ENCODE measurements at regions not wholly inside any gene's neighbourhood (a gene's known extent, or its start where the extent isn't known, plus 50 kb on each side); places are given as distances from the start of the nearest gene placed in this dataset.

DNA sequence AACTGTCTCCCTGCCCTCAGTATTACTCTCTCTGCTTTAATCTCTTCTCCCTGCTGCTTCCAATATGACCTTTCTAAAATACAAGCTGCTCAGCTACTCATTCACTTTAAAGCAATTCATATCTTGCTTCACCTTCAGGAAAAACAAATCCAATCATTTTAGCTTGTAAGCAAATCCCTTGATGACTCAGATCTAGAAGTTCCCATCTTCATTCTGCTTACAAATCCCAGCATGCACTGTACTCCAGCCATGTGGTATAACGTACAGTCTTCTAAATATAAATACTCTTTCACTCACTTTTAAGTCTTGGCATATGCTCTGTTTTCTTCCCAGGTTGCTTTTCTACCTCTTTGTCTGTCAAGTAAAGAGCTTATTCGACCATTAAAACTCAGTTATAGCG, 1009.1 kb upstream of the SEMA6D start:
- no peak for ATAC-seq
- no peak overlapping the region for H3K4me3 Mint-ChIP-seq
- H3K9me3 Mint-ChIP-seq, result peaks cover 19 to 26% of the 10 kb centered on the region in 2 donors
- no peak for DNase-seq
- H3K27me3 Mint-ChIP-seq, result no peaks in the 10 kb centered on the region
- no peaks in the 10 kb centered on the region for H3K4me1 Mint-ChIP-seq
- no peak overlapping the region for H3K27ac Mint-ChIP-seq

- Mint-ChIP-seq H3K4me1 (no peaks in the 10 kb centered on the region), H3K27me3 (no peaks in the 10 kb centered on the region), H3K4me3 (no peak overlapping the region), H3K27ac (no peak overlapping the region), H3K9me3 (peaks cover 16 to 25% of the 10 kb centered on the region in 2 donors)
- ATAC-seq, result no peak
- no peak for DNase-seq
Observed at GRCh38 chr15:46709460-46710083, 1007.7 kb upstream of the SEMA6D start.

GRCh38 chr15:46710401-46710960, 1006.8 kb upstream of the SEMA6D start:
- DNase-seq (no peak), ATAC-seq (no peak)

GRCh38 chr15:46713045-46713444, 1004.3 kb upstream of the SEMA6D start:
- no peak for ATAC-seq
- Mint-ChIP-seq H3K27ac (no peak overlapping the region), H3K4me1 (no peaks in the 10 kb centered on the region), H3K9me3 (peaks cover 5 to 17% of the 10 kb centered on the region in 2 donors), H3K4me3 (no peak overlapping the region), H3K27me3 (no peaks in the 10 kb centered on the region)
- DNase-seq, result no peak

More at GRCh38 chr15:46710401-46710960, 1006.8 kb upstream of the SEMA6D start:
- no peak overlapping the region for H3K4me3 Mint-ChIP-seq
- H3K4me1 Mint-ChIP-seq, result no peaks in the 10 kb centered on the region
- no peaks in the 10 kb centered on the region for H3K27me3 Mint-ChIP-seq
- H3K9me3 Mint-ChIP-seq, result peaks cover 11 to 21% of the 10 kb centered on the region in 2 donors
- no peak overlapping the region for H3K27ac Mint-ChIP-seq

DNA sequence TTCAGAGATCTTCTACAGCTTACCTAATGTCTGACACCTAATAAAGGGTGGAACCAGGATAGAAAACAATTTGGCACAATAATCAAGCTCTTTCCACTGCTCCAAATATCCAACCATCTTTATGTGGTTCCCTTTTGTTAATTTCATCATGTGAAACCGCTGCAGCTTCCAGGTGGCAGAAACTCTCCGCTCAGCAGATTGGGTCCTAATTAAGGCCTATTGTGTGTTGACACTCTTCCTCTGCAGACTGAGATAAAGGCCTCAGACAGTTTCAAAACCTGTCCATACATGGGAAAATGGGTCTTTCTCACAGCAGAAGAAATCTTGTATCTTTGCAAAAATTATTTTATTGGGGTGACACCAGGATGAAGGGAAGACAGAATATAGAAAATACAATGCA, 1002.4 kb upstream of the SEMA6D start:
- no peak overlapping the region for H3K27ac Mint-ChIP-seq
- ATAC-seq, result no peak
- no peak for DNase-seq
- peaks cover 0 to 10% of the 10 kb centered on the region in 2 donors for H3K9me3 Mint-ChIP-seq
- H3K4me1 Mint-ChIP-seq, result no peaks in the 10 kb centered on the region
- H3K4me3 Mint-ChIP-seq, result no peak overlapping the region
- no peaks in the 10 kb centered on the region for H3K27me3 Mint-ChIP-seq

DNA sequence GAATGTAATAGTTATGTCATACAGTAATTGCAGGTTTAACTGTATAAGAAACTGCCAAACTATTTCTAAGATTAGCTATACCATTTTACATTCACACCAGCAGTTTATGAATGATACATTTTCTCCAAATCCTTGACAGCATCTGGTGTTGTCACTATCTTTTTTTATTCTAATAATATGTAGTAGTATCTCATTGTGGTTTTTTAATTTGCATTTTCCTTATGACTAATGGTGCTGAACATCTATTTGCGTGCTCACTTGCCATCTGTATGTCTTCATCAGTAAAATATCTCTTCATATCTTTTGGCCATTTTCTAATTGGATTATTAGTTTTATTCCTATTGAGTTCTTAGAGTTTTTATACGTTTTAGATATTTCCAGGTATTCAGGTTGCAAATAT, 994.0 kb upstream of the SEMA6D start:
- DNase-seq (no peak), ATAC-seq (no peak)
- no peaks in the 10 kb centered on the region for H3K27me3 Mint-ChIP-seq
- H3K4me1 Mint-ChIP-seq, result no peaks in the 10 kb centered on the region
- peaks cover 6 to 20% of the 10 kb centered on the region in 2 donors for H3K9me3 Mint-ChIP-seq
- no peak overlapping the region for H3K27ac Mint-ChIP-seq
- no peak overlapping the region for H3K4me3 Mint-ChIP-seq

DNA sequence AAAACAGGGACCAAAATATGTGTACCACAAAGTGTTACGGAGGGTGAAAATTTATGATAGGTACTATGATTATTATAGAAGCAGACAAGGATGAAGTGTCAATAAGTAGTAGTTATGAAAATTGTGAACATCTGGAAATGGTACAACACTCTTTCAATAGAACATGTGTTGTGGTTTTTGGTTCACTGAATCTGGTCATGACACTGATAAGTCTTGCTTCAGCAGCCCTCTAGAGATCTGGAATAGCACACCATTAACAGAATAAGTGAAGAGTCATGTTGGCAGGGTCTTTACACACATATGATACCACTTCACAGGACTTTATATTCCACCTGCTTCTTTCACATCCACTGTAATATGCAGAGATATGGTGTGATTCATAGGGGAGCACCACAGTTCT, 985.2 kb upstream of the SEMA6D start:
- no peak overlapping the region for H3K4me3 Mint-ChIP-seq
- H3K27ac Mint-ChIP-seq, result no peak overlapping the region
- H3K4me1 Mint-ChIP-seq, result no peaks in the 10 kb centered on the region
- DNase-seq (no peak), ATAC-seq (no peak)
- peaks cover 7 to 19% of the 10 kb centered on the region in 2 donors for H3K9me3 Mint-ChIP-seq
- H3K27me3 Mint-ChIP-seq, result no peaks in the 10 kb centered on the region

GRCh38 chr15:46735115-46735514, 982.2 kb upstream of the SEMA6D start:
- Mint-ChIP-seq H3K9me3 (no peaks in the 10 kb centered on the region), H3K27ac (no peak overlapping the region), H3K27me3 (no peaks in the 10 kb centered on the region), H3K4me3 (no peak overlapping the region), H3K4me1 (no peaks in the 10 kb centered on the region)
- DNase-seq (no peak), ATAC-seq (no peak)

GRCh38 chr15:46751303-46751702, 966.0 kb upstream of the SEMA6D start:
- H3K27ac Mint-ChIP-seq, result no peak overlapping the region
- DNase-seq, result no peak
- peaks cover 11 to 25% of the 10 kb centered on the region in 2 donors for H3K9me3 Mint-ChIP-seq
- no peaks in the 10 kb centered on the region for H3K27me3 Mint-ChIP-seq
- no peak overlapping the region for H3K4me3 Mint-ChIP-seq
- no peak for ATAC-seq
- no peaks in the 10 kb centered on the region for H3K4me1 Mint-ChIP-seq

DNA sequence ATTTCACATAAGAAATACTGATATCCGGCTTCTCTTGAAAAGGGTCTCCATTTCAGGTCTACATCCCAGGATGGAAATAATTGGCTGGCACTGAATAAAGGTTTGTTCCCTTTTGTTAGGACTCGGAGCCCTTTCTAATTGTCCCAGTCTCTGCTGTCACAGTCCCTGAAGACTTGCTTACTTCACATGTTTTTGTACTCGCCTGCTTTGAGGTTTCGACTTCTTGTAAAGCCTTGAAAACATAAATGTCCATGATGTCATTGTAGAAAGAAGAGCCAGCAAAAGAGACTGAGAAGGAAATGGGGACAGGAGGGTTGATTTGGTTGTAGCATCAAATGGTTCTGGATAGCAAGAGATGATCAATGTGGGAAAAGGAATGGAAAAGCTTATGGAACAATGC, 963.4 kb upstream of the SEMA6D start:
- peaks cover 17 to 36% of the 10 kb centered on the region in 2 donors for H3K9me3 Mint-ChIP-seq
- H3K27ac Mint-ChIP-seq, result no peak overlapping the region
- ATAC-seq, result no peak

DNA sequence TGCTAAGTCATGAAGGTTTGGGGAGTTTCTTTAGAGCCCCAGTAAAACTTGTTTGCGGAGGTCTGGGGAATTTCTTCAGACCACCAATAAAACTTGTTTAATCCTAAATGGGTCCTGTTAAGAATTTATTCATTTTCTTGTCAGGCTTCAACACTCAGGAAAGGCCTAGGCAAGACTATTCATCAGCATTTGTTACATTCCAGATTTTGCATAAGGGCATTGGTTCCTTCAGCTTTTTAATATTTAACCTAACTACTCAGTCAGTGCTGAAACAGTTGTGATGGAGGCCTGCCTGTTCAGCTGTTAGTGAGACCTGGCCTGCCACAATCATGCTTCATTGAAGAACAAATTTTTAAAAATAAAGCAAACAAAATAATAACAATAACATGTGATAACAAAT, 954.2 kb upstream of the SEMA6D start:
- ATAC-seq, result no peak
- Mint-ChIP-seq H3K27ac (no peak overlapping the region), H3K27me3 (no peaks in the 10 kb centered on the region), H3K4me1 (no peaks in the 10 kb centered on the region), H3K4me3 (no peak overlapping the region), H3K9me3 (peaks cover 10 to 23% of the 10 kb centered on the region in 2 donors)
- no peak for DNase-seq

More for the DNA sequence above, 963.4 kb upstream of the SEMA6D start:
- Mint-ChIP-seq H3K4me3 (no peak overlapping the region), H3K27me3 (no peaks in the 10 kb centered on the region), H3K4me1 (no peaks in the 10 kb centered on the region)
- no peak for DNase-seq

DNA sequence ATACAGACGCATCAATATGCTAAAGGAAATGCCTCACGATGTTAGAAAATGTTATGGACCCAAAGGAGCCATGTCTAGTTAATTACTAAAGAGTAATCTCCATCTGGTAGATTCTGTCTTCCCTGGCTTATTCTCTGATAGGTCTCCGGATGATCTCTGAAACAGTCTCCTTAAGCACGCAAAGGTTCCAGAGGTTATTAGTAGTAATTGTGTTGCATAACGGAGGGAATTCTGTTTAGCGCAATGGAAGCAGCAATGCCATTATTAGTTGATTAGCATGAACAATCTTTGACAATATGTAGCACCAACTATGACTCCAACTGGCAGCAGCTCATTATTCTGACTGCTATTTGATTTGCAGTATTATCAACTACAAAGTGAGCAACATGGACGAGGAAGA, 952.5 kb upstream of the SEMA6D start:
- ATAC-seq (no peak), DNase-seq (no peak)
- no peaks in the 10 kb centered on the region for H3K27me3 Mint-ChIP-seq
- no peak overlapping the region for H3K27ac Mint-ChIP-seq
- peaks cover 16 to 35% of the 10 kb centered on the region in 2 donors for H3K9me3 Mint-ChIP-seq
- no peak overlapping the region for H3K4me3 Mint-ChIP-seq
- no peaks in the 10 kb centered on the region for H3K4me1 Mint-ChIP-seq

GRCh38 chr15:46766021-46766420, 951.3 kb upstream of the SEMA6D start:
- H3K9me3 Mint-ChIP-seq, result peaks cover 13 to 35% of the 10 kb centered on the region in 2 donors

GRCh38 chr15:46768287-46768686, 949.0 kb upstream of the SEMA6D start:
- ATAC-seq (no peak), DNase-seq (no peak)
- no peaks in the 10 kb centered on the region for H3K27me3 Mint-ChIP-seq
- no peak overlapping the region for H3K27ac Mint-ChIP-seq
- no peak overlapping the region for H3K4me3 Mint-ChIP-seq
- peaks cover 11 to 35% of the 10 kb centered on the region in 2 donors for H3K9me3 Mint-ChIP-seq
- no peaks in the 10 kb centered on the region for H3K4me1 Mint-ChIP-seq

More at GRCh38 chr15:46766021-46766420, 951.3 kb upstream of the SEMA6D start:
- H3K4me1 Mint-ChIP-seq, result no peaks in the 10 kb centered on the region
- no peaks in the 10 kb centered on the region for H3K27me3 Mint-ChIP-seq
- no peak overlapping the region for H3K27ac Mint-ChIP-seq
- ATAC-seq, result no peak
- no peak for DNase-seq
- no peak overlapping the region for H3K4me3 Mint-ChIP-seq

GRCh38 chr15:46773016-46773415, 944.3 kb upstream of the SEMA6D start:
- no peak overlapping the region for H3K4me3 Mint-ChIP-seq
- no peaks in the 10 kb centered on the region for H3K4me1 Mint-ChIP-seq
- H3K27ac Mint-ChIP-seq, result no peak overlapping the region
- DNase-seq, result no peak
- H3K9me3 Mint-ChIP-seq, result peaks cover 12 to 18% of the 10 kb centered on the region in 2 donors
- ATAC-seq, result no peak
- no peaks in the 10 kb centered on the region for H3K27me3 Mint-ChIP-seq

- Mint-ChIP-seq H3K27ac (no peak overlapping the region), H3K27me3 (no peaks in the 10 kb centered on the region), H3K4me1 (no peaks in the 10 kb centered on the region), H3K9me3 (peaks cover 0 to 15% of the 10 kb centered on the region in 2 donors), H3K4me3 (no peak overlapping the region)
- ATAC-seq, result no peak
- no peak for DNase-seq
Observed at GRCh38 chr15:46778876-46779275, 938.4 kb upstream of the SEMA6D start.

All from stimulated activated naive CD8-positive, alpha-beta T cell treated with anti-CD3 and anti-CD28 coated beads, Interleukin-15, amount 100 ng/mL, for 72 hours (primary cell).